WI38 (cell line): ENCODE measurements at regions not wholly inside any gene's neighbourhood (a gene's known extent, or its start where the extent isn't known, plus 50 kb on each side); places are given as distances from the start of the nearest gene placed in this dataset.

ENCODE experiments used
- H3K4me3 ChIP-seq: 2 replicates; pipeline ENCODE4 v1.5.1; 2011; ENCODE audit warnings: low read depth, mild to moderate bottlenecking, control low read depth, low read length
- TF ChIP-seq, protein P1 (sequence below): IDR thresholded peaks from 2 replicates; pipeline ENCODE4 v1.5.1; 2012; ENCODE audit warnings: low read depth, mild to moderate bottlenecking, control low read depth, low read length

DNA sequence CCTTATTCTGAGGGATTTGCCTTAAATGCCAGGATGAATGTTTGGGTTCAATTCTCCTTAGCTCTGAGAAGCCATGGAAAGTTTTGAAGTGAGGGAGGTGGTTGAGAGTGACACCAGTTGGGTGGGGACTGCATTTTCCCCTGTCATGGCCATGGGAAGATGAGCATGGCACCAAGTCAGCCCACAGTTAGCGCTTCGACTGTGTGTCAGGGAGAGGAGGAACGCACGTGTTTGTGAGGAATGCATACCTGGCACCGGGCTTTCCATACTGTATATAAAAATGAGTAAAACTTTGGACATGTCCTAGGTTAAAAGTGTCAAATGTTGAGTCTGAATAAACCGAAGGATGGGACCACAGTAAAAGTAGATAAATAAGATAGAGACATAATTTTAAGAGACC is 187.5 kb upstream of the KL start:
- TF ChIP-seq, protein P1, sequence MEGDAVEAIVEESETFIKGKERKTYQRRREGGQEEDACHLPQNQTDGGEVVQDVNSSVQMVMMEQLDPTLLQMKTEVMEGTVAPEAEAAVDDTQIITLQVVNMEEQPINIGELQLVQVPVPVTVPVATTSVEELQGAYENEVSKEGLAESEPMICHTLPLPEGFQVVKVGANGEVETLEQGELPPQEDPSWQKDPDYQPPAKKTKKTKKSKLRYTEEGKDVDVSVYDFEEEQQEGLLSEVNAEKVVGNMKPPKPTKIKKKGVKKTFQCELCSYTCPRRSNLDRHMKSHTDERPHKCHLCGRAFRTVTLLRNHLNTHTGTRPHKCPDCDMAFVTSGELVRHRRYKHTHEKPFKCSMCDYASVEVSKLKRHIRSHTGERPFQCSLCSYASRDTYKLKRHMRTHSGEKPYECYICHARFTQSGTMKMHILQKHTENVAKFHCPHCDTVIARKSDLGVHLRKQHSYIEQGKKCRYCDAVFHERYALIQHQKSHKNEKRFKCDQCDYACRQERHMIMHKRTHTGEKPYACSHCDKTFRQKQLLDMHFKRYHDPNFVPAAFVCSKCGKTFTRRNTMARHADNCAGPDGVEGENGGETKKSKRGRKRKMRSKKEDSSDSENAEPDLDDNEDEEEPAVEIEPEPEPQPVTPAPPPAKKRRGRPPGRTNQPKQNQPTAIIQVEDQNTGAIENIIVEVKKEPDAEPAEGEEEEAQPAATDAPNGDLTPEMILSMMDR, result no peak
- H3K4me3 ChIP-seq, result no peak overlapping the region

DNA sequence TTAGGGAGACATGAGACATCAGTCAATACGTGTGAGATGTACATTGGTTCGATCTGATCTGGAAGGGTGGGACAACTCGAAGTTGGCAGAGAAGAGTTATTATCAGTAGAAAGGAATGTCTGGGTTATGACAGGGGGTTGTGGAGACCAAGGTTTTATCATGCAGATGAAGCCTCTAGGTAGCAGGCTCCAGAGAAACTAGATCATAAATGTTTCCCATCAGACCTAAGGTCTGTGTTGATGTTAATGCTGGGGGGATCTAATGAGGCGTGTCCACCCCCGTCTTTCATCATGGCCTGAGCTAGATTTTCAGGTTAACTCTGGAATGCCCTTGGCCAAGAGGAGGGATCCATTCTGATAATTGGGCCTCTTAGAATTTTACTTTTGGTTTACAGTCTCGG is 187.0 kb upstream of the KL start:
- no peak overlapping the region for H3K4me3 ChIP-seq
- TF ChIP-seq, protein P1, result no peak

DNA sequence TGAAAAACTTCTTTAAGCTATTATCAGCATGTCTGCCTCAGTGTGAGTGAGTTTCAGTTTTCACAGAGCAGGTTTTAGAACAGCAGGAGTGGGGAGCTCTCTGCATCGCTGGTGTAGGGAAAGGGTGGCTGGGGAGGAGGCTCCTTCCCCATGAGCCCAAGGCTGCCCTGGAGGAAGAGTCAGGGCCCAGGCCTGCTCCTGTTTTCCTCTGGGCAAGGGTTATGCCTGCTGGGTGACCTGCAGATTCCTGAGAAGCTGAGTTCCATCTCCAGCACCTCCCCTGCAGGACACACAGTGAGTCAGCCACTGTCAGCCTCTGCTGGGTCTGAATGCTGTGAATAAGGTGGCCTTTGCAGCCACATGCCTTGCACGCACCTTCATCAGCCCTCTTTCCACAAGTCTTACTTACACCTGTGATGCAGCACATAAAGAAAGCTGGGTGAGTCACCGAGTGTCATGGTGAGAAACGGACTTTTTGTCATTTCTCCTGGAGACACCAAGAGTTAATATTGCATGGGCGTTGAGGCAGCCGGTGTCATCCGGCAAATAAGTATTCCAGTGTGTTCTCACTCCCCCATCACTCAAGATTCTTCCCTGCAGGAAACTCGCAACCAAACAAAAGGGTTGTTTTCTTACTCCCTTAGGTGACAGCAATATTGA is 186.4 kb upstream of the KL start:
- no peak overlapping the region for H3K4me3 ChIP-seq
- TF ChIP-seq, protein P1, result no peak

DNA sequence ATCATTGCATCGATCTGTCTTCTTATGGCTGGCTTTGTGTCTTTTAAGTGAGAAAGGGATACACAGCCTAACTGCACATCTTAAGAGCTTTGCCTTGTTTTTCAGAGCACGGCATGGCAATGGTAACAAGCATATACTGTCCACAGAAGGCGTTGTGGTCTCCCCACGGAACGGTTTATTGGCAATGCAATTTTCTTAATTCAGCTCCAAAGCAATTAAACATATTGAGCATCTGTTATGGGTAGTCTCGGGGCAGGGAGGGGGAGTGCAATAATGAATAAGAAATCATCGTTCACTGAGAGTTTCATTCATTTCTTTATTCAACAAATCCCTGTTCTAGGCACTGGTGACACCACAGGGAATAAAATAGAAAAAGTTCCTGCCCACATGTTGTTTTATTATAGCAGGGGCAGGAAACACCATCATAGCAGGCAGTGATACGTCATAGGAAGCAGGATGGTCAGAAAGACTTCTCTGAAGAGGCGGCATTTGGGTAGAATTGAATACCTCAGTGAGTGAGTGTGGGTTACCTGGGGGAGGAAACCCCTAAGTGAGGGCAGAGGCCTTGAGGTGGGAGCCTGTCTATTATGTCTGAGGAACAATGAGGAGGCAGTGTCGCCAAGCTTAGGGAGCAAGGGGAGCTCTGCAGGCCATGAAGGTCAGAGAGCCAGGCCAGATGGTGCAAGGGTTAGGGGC is 185.7 kb upstream of the KL start:
- H3K4me3 ChIP-seq, result no peak overlapping the region
- TF ChIP-seq, protein P1, result no peak

DNA sequence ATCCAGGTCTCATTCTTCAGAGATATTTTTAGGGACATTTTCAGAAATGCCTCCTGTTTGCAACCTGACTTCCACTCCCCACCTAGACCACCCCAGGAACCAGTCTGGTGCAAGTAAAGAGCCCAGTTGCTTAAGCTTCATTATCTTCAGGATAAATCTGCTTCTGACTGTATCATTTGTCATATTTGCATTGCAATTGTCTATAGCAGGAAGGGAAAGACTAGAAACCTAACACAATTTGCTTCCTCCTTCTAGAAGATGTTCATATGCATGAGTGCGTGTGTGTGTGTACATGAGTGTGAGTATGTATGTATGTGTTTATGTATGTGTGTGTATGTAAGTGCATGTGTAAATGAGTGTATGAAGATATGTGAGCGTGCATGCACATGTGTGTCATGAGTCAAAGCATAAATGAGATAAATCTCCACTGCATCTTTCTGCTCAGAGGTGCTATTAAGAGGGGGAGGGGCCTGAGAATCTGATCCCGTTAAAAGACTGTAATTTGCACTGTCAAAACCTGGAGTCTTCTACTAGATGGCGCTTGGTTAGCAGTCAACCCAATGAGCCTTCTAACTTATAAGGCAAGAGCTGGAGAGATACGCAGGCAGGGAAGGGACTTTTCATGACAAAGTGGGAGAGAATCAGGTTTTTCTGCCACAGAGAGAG is 178.8 kb upstream of the KL start:
- TF ChIP-seq, protein P1, result no peak
- no peak overlapping the region for H3K4me3 ChIP-seq

DNA sequence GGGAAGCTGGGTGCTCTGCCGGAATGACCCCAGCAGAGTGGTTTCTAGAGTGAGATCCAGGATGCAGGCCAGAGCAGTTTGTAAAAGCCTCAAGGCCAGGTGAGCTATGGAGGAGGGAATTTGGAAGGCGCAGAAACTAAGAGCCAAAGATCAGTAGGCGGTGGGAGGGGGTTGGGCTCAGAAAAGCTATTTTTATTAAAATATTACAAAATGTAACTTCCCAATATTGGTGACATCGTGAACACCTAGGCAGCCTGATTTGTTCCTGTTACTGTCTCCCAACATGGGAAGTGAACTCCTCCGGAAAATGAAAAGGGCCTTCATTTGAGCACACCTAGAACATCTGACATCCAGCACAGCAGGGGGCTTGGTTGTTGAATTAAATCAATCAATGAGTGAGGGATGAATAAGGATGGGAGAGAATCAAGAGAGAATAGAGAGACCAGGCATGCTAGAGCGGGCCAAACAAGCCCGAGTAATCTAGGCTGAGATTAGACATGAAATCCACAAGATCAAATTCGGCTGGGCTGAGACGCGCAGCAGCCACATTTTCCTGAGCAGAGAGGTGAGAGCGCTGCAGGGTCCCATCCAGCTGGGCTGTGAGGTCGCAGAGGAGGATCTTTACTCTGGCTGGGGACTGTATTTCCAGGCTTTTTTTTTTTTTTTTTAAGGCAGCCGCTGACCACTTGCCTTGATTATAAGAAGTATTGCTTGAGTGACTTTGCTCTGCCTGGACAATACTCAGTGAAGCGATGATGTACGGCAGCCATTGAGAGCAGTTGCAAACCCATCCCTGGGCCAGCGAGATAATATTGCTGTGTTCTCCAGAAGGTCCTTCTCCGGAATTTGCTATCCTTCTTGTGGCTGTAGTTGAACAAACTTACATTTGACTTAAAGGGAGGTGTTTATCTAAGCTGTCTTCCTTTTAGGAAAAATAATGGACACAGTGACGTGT is 178.0 kb upstream of the KL start:
- H3K4me3 ChIP-seq, result no peak overlapping the region
- TF ChIP-seq, protein P1, result no peak
